WTC11 (cell line): ENCODE measurements at regions not wholly inside any gene's neighbourhood (a gene's known extent, or its start where the extent isn't known, plus 50 kb on each side); places are given as distances from the start of the nearest gene placed in this dataset.

Source experiments
- ATAC-seq: fragments of 200-7000 bp; cut with Tn5 transposase; 2 replicates; pipeline ENCODE4 v1.10.0; 2021; ENCODE audit warnings: mild to moderate bottlenecking, moderate library complexity
- CTCF ChIA-PET: fragments of 300-600 bp; sonication (Branson Sonifier 250); formaldehyde crosslinking; loops from one replicate; lab custom pipeline; 2021; ENCODE audit warnings: antibody characterized with exemption; lab: Charles Lee
- POLR2A ChIA-PET: fragments of 350-600 bp; sonication (Branson Sonifier 250); formaldehyde crosslinking; loops from one replicate; lab custom pipeline; 2021; ENCODE audit warnings: antibody characterized with exemption; lab: Charles Lee
- DNase-seq: peaks from one replicate; pipeline ENCODE4 v3.0.0; 2021; ENCODE audit warnings: low spot score
- H3K27ac Mint-ChIP-seq: 2 replicates; pipeline ENCODE4 v1.8.0; 2021; ENCODE audit warnings: mixed read lengths
- H3K27me3 Mint-ChIP-seq: 2 replicates; pipeline ENCODE4 v1.8.0; 2021; ENCODE audit warnings: low read depth, mild to moderate bottlenecking, moderate library complexity, mixed read lengths
- H3K36me3 Mint-ChIP-seq: 2 replicates; pipeline ENCODE4 v1.8.0; 2021; ENCODE audit warnings: mixed read lengths
- H3K4me1 Mint-ChIP-seq: 2 replicates; pipeline ENCODE4 v1.8.0; 2022; ENCODE audit warnings: mixed read lengths
- H3K4me3 Mint-ChIP-seq: 2 replicates; pipeline ENCODE4 v1.8.0; 2021; ENCODE audit warnings: mild to moderate bottlenecking, moderate library complexity, mixed read lengths
- H3K9me3 Mint-ChIP-seq: 2 replicates; pipeline ENCODE4 v1.8.0; 2021; ENCODE audit warnings: mixed read lengths
- ARID4B ChIP-seq: sonication (generic); formaldehyde crosslinking; IDR thresholded peaks from 2 replicates; pipeline ENCODE4 v1.8.0; 2023; ENCODE audit warnings: missing genetic modification reagents, mild to moderate bottlenecking, borderline replicate concordance
- ATF3 ChIP-seq: sonication (generic); formaldehyde crosslinking; conservative IDR thresholded peaks from 2 replicates; pipeline ENCODE4 v1.8.1; 2022; ENCODE audit warnings: mild to moderate bottlenecking, missing genetic modification reagents
- CDX4 ChIP-seq: fragments of 250-450 bp; sonication (Bioruptor Pico); IDR thresholded peaks from 2 replicates; pipeline ENCODE4 v1.9.0; 2021; ENCODE audit warnings: moderate library complexity, mild to moderate bottlenecking, inconsistent platforms, borderline replicate concordance
- CREB1 ChIP-seq: sonication (generic); formaldehyde crosslinking; IDR thresholded peaks from 2 replicates; pipeline ENCODE4 v1.8.0; 2023; ENCODE audit warnings: mild to moderate bottlenecking, missing genetic modification reagents
- EMX1 ChIP-seq: fragments of 250-450 bp; sonication (Bioruptor Pico); IDR thresholded peaks from 2 replicates; pipeline ENCODE4 v1.8.0; 2021; ENCODE audit warnings: mild to moderate bottlenecking
- ESRRA ChIP-seq: sonication (generic); formaldehyde crosslinking; IDR thresholded peaks from 2 replicates; pipeline ENCODE4 v1.8.1; 2022; ENCODE audit warnings: mild to moderate bottlenecking, missing genetic modification reagents, borderline replicate concordance
- GRHL2 ChIP-seq: fragments of 250-450 bp; sonication (Bioruptor Pico); IDR thresholded peaks from 2 replicates; pipeline ENCODE4 v1.8.0; 2022; ENCODE audit warnings: mild to moderate bottlenecking, moderate library complexity; ENCODE audit not compliant: insufficient replicate concordance, severe bottlenecking
- HMGA2 ChIP-seq: fragments of 250-450 bp; sonication (Bioruptor Pico); IDR thresholded peaks from 2 replicates; pipeline ENCODE4 v1.4.0; 2021; ENCODE audit warnings: mild to moderate bottlenecking, moderate library complexity
- MAX ChIP-seq: sonication (generic); formaldehyde crosslinking; IDR thresholded peaks from 2 replicates; pipeline ENCODE4 v1.8.0; 2022; ENCODE audit warnings: mild to moderate bottlenecking, missing genetic modification reagents
- MXD4 ChIP-seq: fragments of 250-450 bp; sonication (Bioruptor Pico); IDR thresholded peaks from 2 replicates; pipeline ENCODE4 v1.8.0; 2021; ENCODE audit warnings: mild to moderate bottlenecking, moderate library complexity, borderline replicate concordance
- NR2C2 ChIP-seq: sonication (generic); formaldehyde crosslinking; IDR thresholded peaks from 2 replicates; pipeline ENCODE4 v1.8.0; 2022; ENCODE audit warnings: mild to moderate bottlenecking, missing genetic modification reagents
- PREB ChIP-seq: sonication (generic); formaldehyde crosslinking; IDR thresholded peaks from 2 replicates; pipeline ENCODE4 v1.8.1; 2022; ENCODE audit warnings: mild to moderate bottlenecking, missing genetic modification reagents, moderate library complexity, borderline replicate concordance
- SOX15 ChIP-seq: fragments of 250-450 bp; sonication (Bioruptor Pico); IDR thresholded peaks from 2 replicates; pipeline ENCODE4 v1.9.0; 2021; ENCODE audit warnings: mild to moderate bottlenecking
- TEAD4 ChIP-seq: sonication (generic); formaldehyde crosslinking; IDR thresholded peaks from 2 replicates; pipeline ENCODE4 v1.8.0; 2022; ENCODE audit warnings: mild to moderate bottlenecking, missing genetic modification reagents
- ZBTB43 ChIP-seq: sonication (generic); formaldehyde crosslinking; IDR thresholded peaks from 2 replicates; pipeline ENCODE4 v1.8.1; 2023; ENCODE audit warnings: mild to moderate bottlenecking, missing genetic modification reagents
- ZNF263 ChIP-seq: sonication (generic); formaldehyde crosslinking; IDR thresholded peaks from 2 replicates; pipeline ENCODE4 v1.8.1; 2022; ENCODE audit warnings: low read depth, mild to moderate bottlenecking, moderate library complexity, missing genetic modification reagents
- ZNF317 ChIP-seq: sonication (generic); formaldehyde crosslinking; IDR thresholded peaks from 2 replicates; pipeline ENCODE4 v1.8.1; 2023; ENCODE audit warnings: low read depth, mild to moderate bottlenecking, moderate library complexity, missing genetic modification reagents, borderline replicate concordance
- ZNF416 ChIP-seq: fragments of 250-450 bp; sonication (Bioruptor Pico); IDR thresholded peaks from 2 replicates; pipeline ENCODE4 v1.9.0; 2021; ENCODE audit warnings: mild to moderate bottlenecking, inconsistent platforms
- ZNF423 ChIP-seq: fragments of 250-450 bp; sonication (Bioruptor Pico); IDR thresholded peaks from 2 replicates; pipeline ENCODE4 v2.1.2; 2022; ENCODE audit warnings: mild to moderate bottlenecking, moderate library complexity
- ZNF425 ChIP-seq: fragments of 250-450 bp; sonication (Bioruptor Pico); conservative IDR thresholded peaks from 2 replicates; pipeline ENCODE4 v1.9.0; 2021; ENCODE audit warnings: mild to moderate bottlenecking
- ZNF512 ChIP-seq: sonication (generic); formaldehyde crosslinking; IDR thresholded peaks from 2 replicates; pipeline ENCODE4 v1.8.1; 2022; ENCODE audit warnings: missing genetic modification reagents, borderline replicate concordance
- ZSCAN18 ChIP-seq: fragments of 250-450 bp; sonication (Bioruptor Pico); IDR thresholded peaks from 2 replicates; pipeline ENCODE4 v2.1.2; 2022; ENCODE audit warnings: mild to moderate bottlenecking, moderate library complexity

- no peak for TF ChIP-seq MAX
- TF ChIP-seq CREB1 (CRISPR knock-in tag): no peak
- no peak for TF ChIP-seq ESRRA (CRISPR knock-in tag)
- TF ChIP-seq NR2C2 (CRISPR knock-in tag): no peak
- TF ChIP-seq ZSCAN18: no peak
- no peak for TF ChIP-seq ZNF263
- no peak for TF ChIP-seq ZNF423
- TF ChIP-seq MXD4 (CRISPR knock-in tag): no peak
- TF ChIP-seq TEAD4 (CRISPR knock-in tag): no peak
- no peak for TF ChIP-seq ARID4B
- TF ChIP-seq SOX15: no peak
- TF ChIP-seq ZNF317 (CRISPR knock-in tag): no peak
- TF ChIP-seq HMGA2: no peak
- TF ChIP-seq ZNF512 (CRISPR knock-in tag): no peak
Observed at GRCh38 chr11:130798801-130799200, 117.5 kb downstream of the SNX19 start (continued).

- Mint-ChIP-seq H3K4me3 (no peak overlapping the region), H3K27ac (no peak overlapping the region), H3K9me3 (peaks cover 16% of the 10 kb centered on the region), H3K36me3 (no peaks in the 10 kb centered on the region), H3K4me1 (peaks cover 44% of the 10 kb centered on the region), H3K27me3 (no peaks in the 10 kb centered on the region)
- ATAC-seq: no peak
- CTCF ChIA-PET: no interaction called here
- POLR2A ChIA-PET: no interaction called here
- DNase-seq: no peak
- TF ChIP-seq ZNF416 (no peak), CDX4 (no peak), SOX15 (no peak), PREB (CRISPR knock-in tag) (no peak), EMX1 (CRISPR knock-in tag) (no peak), MXD4 (CRISPR knock-in tag) (no peak), ZNF425 (CRISPR knock-in tag) (no peak), GRHL2 (CRISPR knock-in tag) (no peak), MAX (no peak), ATF3 (CRISPR knock-in tag) (no peak), ZBTB43 (CRISPR knock-in tag) (no peak)
Observed at GRCh38 chr11:130801333-130802122, 114.8 kb downstream of the SNX19 start.
